K562 (cell line): ENCODE measurements at regions not wholly inside any gene's neighbourhood (a gene's known extent, or its start where the extent isn't known, plus 50 kb on each side); places are given as distances from the start of the nearest gene placed in this dataset.

Experiments
- CBFA2T3 ChIP-seq: fragments of 450-650 bp; IDR thresholded peaks from 2 replicates; pipeline ENCODE4 v1.6.1; 2017
- CLOCK ChIP-seq: fragments of 250-450 bp; sonication (Bioruptor Pico); IDR thresholded peaks from 2 replicates; pipeline ENCODE4 v1.4.0; 2020; ENCODE audit warnings: mild to moderate bottlenecking, moderate library complexity, borderline replicate concordance
- GATA2 ChIP-seq: sonication (generic); formaldehyde crosslinking; IDR thresholded peaks from 2 replicates; pipeline ENCODE4 v1.4.0; 2020; ENCODE audit warnings: mild to moderate bottlenecking, missing genetic modification reagents
- MXI1 ChIP-seq: IDR thresholded peaks from 2 replicates; pipeline ENCODE4 v1.6.1; 2011; ENCODE audit warnings: low read depth, mild to moderate bottlenecking, improper control_type of control experiment, low read length
- PML ChIP-seq: IDR thresholded peaks from 2 replicates; pipeline ENCODE4 v1.6.1; 2012; ENCODE audit warnings: low read length, inconsistent platforms
- PURB ChIP-seq: sonication (generic); formaldehyde crosslinking; IDR thresholded peaks from 2 replicates; pipeline ENCODE4 v1.9.0; 2021; ENCODE audit warnings: low read depth, mild to moderate bottlenecking, missing genetic modification reagents
- RNF219 ChIP-seq: fragments of 250-450 bp; sonication (Bioruptor Pico); IDR thresholded peaks from 2 replicates; pipeline ENCODE4 v1.5.0; 2022; ENCODE audit warnings: mild to moderate bottlenecking
- SPI1 ChIP-seq: IDR thresholded peaks from 2 replicates; pipeline ENCODE4 v1.6.1; 2011; ENCODE audit warnings: low read depth, low read length, control low read depth, borderline replicate concordance
- SREBF1 ChIP-seq: fragments of 150-350 bp; IDR thresholded peaks from 2 replicates; pipeline ENCODE4 v1.6.1; 2014; ENCODE audit warnings: antibody characterized with exemption, low read depth, low read length, borderline replicate concordance
- YY1 ChIP-seq, 3 experiments: IDR thresholded peaks; 2 replicates each; pipeline ENCODE4 v1.6.1; 2011; ENCODE audit warnings: low read length in 2 of 3, mild to moderate bottlenecking in 2 of 3, moderate library complexity in 2 of 3, borderline replicate concordance in 1 of 3, control low read depth in 1 of 3, low read depth in 1 of 3; ENCODE audit not compliant: insufficient read depth in 3 of 3, insufficient replicate concordance in 2 of 3, control insufficient read depth in 1 of 3, insufficient read length in 1 of 3; ENCODE audit errors: extremely low read depth in 1 of 3
- ZKSCAN3 ChIP-seq: fragments of 250-450 bp; sonication (Bioruptor Pico); IDR thresholded peaks from 2 replicates; pipeline ENCODE4 v1.4.0; 2020
- ZNF23 ChIP-seq: fragments of 250-450 bp; sonication (Bioruptor Pico); IDR thresholded peaks from 2 replicates; pipeline ENCODE4 v1.4.0; 2020; ENCODE audit warnings: mild to moderate bottlenecking
- ZNF280A ChIP-seq: fragments of 450-650 bp; IDR thresholded peaks from 2 replicates; pipeline ENCODE4 v1.6.1; 2018; ENCODE audit warnings: mild to moderate bottlenecking, low read depth; ENCODE audit not compliant: partially characterized antibody
- ZNF282 ChIP-seq: sonication (generic); formaldehyde crosslinking; IDR thresholded peaks from 2 replicates; pipeline ENCODE4 v1.8.1; 2023; ENCODE audit warnings: missing genetic modification reagents
- ZNF41 ChIP-seq: fragments of 250-450 bp; sonication (Bioruptor Pico); conservative IDR thresholded peaks from 2 replicates; pipeline ENCODE4 v1.4.0; 2020; ENCODE audit warnings: mild to moderate bottlenecking
- ZNF57 ChIP-seq: fragments of 450-650 bp; formaldehyde crosslinking; IDR thresholded peaks from 2 replicates; pipeline ENCODE4 v1.4.0; 2020; ENCODE audit warnings: mild to moderate bottlenecking, moderate library complexity
- TF ChIP-seq, protein P1 (sequence below): fragments of 250-450 bp; sonication (Bioruptor Pico); IDR thresholded peaks from 2 replicates; pipeline ENCODE4 v1.9.0; 2021; ENCODE audit warnings: mild to moderate bottlenecking, inconsistent platforms

DNA sequence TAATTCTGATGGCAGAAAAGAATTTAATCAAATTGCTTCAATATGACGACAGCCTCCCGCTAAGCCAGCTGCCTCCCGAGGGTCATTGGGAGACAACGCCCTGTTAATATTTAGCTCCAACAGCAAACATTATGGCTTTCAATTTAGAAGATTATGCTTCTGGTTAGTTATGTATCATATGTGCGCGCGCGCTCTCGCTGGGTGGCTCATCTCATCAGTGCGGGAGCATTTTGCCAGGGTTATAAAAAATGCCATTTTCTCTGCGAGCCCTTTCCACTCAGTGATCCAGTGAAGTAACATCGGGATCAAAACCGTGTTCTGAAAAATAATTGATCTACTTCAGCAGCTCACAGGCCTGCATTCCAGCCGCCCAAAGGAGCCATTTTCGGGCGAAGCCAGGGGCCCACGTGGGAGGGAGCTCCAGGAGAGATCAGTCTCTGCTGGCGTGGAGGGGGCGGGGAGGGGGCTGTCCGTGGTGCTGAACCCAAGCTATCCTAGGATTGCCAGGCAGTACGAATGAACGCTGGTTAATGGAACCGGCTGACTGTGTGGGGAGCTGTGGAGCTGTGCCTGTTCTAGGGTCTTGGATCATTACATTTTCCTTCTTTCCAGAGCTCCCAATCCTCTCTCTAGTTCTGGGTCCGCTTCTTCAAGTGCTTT lies 219.1 kb upstream of the ZC3H12A start (continued):
- TF ChIP-seq CLOCK (no peak), YY1 (IDR thresholded peaks at IDR 0.05; ENCODE audit: borderline replicate concordance in 1 of 3, control insufficient read depth in 1 of 3, extremely low read depth in 1 of 3, insufficient read depth in 3 of 3, insufficient read length in 1 of 3, insufficient replicate concordance in 2 of 3, low read depth in 1 of 3, low read length in 2 of 3) (peak in 1 of 3 experiments; percentile 67), MXI1 (peak; percentile 71; the same call in 1 of the 2 replicates), ZNF282 (CRISPR knock-in tag) (no peak), SPI1 (no peak), PURB (CRISPR knock-in tag) (no peak), ZNF57 (CRISPR knock-in tag) (no peak), SREBF1 (no peak), GATA2 (no peak), ZNF41 (CRISPR knock-in tag) (no peak), ZNF23 (CRISPR knock-in tag) (no peak), CBFA2T3 (no peak), ZNF280A (no peak), PML (no peak), RNF219 (CRISPR knock-in tag) (no peak), ZKSCAN3 (no peak)
- TF ChIP-seq, protein P1, sequence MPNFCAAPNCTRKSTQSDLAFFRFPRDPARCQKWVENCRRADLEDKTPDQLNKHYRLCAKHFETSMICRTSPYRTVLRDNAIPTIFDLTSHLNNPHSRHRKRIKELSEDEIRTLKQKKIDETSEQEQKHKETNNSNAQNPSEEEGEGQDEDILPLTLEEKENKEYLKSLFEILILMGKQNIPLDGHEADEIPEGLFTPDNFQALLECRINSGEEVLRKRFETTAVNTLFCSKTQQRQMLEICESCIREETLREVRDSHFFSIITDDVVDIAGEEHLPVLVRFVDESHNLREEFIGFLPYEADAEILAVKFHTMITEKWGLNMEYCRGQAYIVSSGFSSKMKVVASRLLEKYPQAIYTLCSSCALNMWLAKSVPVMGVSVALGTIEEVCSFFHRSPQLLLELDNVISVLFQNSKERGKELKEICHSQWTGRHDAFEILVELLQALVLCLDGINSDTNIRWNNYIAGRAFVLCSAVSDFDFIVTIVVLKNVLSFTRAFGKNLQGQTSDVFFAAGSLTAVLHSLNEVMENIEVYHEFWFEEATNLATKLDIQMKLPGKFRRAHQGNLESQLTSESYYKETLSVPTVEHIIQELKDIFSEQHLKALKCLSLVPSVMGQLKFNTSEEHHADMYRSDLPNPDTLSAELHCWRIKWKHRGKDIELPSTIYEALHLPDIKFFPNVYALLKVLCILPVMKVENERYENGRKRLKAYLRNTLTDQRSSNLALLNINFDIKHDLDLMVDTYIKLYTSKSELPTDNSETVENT (CRISPR knock-in tag), result no peak
